IMR-90 (cell line): ENCODE measurements at regions not wholly inside any gene's neighbourhood (a gene's known extent, or its start where the extent isn't known, plus 50 kb on each side); places are given as distances from the start of the nearest gene placed in this dataset.

Source experiments
- CEBPB ChIP-seq: IDR thresholded peaks from 2 replicates; pipeline ENCODE4 v1.6.1; 2012; ENCODE audit warnings: low read depth, low read length, improper control_type of control experiment
- CTCF ChIP-seq: conservative IDR thresholded peaks from 2 replicates; pipeline ENCODE4 v1.5.1; 2012; ENCODE audit warnings: mild to moderate bottlenecking, low read depth, low read length, improper control_type of control experiment
- ELK1 ChIP-seq: fragments of 150-350 bp; IDR thresholded peaks from 2 replicates; pipeline ENCODE4 v1.6.1; 2016; ENCODE audit warnings: low read depth, mild to moderate bottlenecking, low read length, moderate library complexity, borderline replicate concordance
- MXI1 ChIP-seq: IDR thresholded peaks from 2 replicates; pipeline ENCODE4 v1.6.1; 2012; ENCODE audit warnings: low read depth, mild to moderate bottlenecking, low read length, moderate library complexity, borderline replicate concordance
- POLR2A ChIP-seq: IDR thresholded peaks from 2 replicates; pipeline ENCODE4 v1.6.1; 2012; ENCODE audit warnings: mild to moderate bottlenecking, low read depth, low read length
- RAD21 ChIP-seq: IDR thresholded peaks from 2 replicates; pipeline ENCODE4 v1.6.1; 2012; ENCODE audit warnings: low read length, improper control_type of control experiment
- RCOR1 ChIP-seq: IDR thresholded peaks from 2 replicates; pipeline ENCODE4 v1.6.1; 2012; ENCODE audit warnings: mild to moderate bottlenecking, low read length, improper control_type of control experiment; ENCODE audit not compliant: insufficient replicate concordance
- RFX5 ChIP-seq: IDR thresholded peaks from 2 replicates; pipeline ENCODE4 v1.8.0; 2012; ENCODE audit warnings: low read depth, mild to moderate bottlenecking, low read length, moderate library complexity
- SMC3 ChIP-seq: fragments of 150-350 bp; IDR thresholded peaks from 2 replicates; pipeline ENCODE4 v1.6.1; 2016; ENCODE audit warnings: low read depth, mild to moderate bottlenecking, antibody characterized with exemption, low read length, moderate library complexity
- USF2 ChIP-seq: fragments of 150-350 bp; IDR thresholded peaks from 2 replicates; pipeline ENCODE4 v1.6.1; 2017; ENCODE audit warnings: mild to moderate bottlenecking, antibody characterized with exemption, low read length, low read depth

GRCh38 chrX:103910430-103910829 is 52.0 kb upstream of the TMSB15B start:
- no peak for TF ChIP-seq CTCF
- TF ChIP-seq USF2 = no peak
- TF ChIP-seq RAD21 = no peak
- no peak for TF ChIP-seq RFX5
- TF ChIP-seq POLR2A = no peak
- no peak for TF ChIP-seq RCOR1
- no peak for TF ChIP-seq CEBPB
- no peak for TF ChIP-seq ELK1
- no peak for TF ChIP-seq SMC3
- no peak for TF ChIP-seq MXI1
